SK-N-MC (cell line): ENCODE measurements at regions not wholly inside any gene's neighbourhood (a gene's known extent, or its start where the extent isn't known, plus 50 kb on each side); places are given as distances from the start of the nearest gene placed in this dataset.

ENCODE experiments used
- EZH2 ChIP-seq: fragments of 200-600 bp; sonication (generic); IDR thresholded peaks from one replicate; pipeline ENCODE4 v1.6.1; 2017; ENCODE audit warnings: antibody characterized with exemption
- FOXP2 ChIP-seq: optimal IDR thresholded peaks from 2 replicates; pipeline ENCODE3; 2011; ENCODE audit warnings: mild to moderate bottlenecking, moderate library complexity; ENCODE audit not compliant: insufficient read depth; ENCODE audit errors: extremely low read length, control extremely low read depth
- POLR2AphosphoS5 ChIP-seq: IDR thresholded peaks from 2 replicates; pipeline ENCODE4 v1.6.1; 2012; ENCODE audit warnings: mild to moderate bottlenecking, low read depth, low read length, borderline replicate concordance

- no peak for TF ChIP-seq POLR2AphosphoS5
- no peak for TF ChIP-seq EZH2
- no peak for TF ChIP-seq FOXP2
These were observed 289.6 kb upstream of the ERCC4 start for GRCh38 chr16:13630374-13630773.
